ENCODE measurements at regions not wholly inside any gene's neighbourhood (a gene's known extent, or its start where the extent isn't known, plus 50 kb on each side); places are given as distances from the start of the nearest gene placed in this dataset.

DNA sequence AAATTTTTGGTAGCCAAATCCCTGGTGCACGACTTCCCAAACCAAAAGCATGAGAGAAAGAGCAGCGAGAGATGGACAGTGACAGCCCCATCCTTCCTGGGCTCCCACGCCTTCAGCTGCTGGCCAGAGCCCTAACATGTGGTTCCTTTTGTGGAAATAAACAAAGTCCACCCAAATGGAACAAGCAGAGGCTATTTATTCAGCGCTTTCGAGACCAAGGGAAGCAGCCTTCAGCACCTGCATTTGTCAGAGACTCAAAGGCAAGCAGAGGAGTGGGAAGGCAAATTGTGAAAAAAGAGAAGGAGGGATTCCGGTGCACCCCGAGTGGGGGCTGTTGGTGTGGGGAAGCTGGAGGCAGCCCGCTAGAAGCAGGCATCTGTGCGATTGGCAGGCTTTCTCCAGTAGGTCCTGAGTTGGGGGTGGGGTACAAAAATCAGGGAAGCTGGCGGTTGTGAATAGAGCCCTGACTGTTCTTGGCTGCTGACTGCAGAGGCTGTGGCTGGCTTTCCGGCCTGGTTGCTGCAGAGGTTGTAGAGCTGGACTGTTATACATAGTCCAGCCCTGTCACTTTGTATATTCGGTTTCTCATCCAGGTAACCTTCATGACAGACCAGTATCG lies 427.2 kb downstream of the OCA2 start:
- no peak for DNase-seq (ENCODE audit: low spot score)

DNA sequence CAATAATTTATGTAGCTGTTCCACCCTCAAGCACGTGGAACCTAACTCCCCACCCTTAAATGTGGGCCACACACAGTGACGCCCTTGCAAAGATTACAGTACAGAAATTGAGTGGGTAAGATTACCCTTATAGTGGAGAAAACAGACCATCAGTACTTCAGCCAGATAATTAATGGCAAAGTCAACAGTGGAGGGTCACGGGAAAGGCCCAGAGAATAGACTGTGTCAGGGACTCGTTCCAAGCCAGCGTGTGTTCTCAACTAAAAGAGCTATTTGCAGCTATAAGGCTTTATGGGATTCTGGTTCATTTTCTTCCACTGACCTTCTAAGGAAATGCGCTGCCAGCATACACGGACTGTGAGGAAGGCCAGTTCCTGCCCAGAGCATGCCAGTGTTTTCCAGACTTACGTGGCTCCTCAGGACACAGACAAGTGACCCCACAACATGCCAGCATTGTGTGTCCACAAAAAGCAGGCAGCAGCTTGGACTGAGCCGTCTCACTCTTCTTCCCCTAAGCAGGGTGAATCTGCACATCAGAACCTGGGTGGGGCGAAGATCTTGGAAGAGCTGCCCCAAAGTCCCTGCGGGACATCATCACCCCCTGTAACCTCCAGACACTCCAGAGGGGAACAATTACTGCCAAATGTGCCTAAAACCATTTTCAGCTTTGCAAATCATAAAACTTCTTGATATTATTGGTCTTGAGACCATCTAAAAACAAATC lies 428.5 kb downstream of the OCA2 start:
- DNase-seq (ENCODE audit: low spot score) = no peak

GRCh38 chr15:27669641-27670040 lies 429.5 kb downstream of the OCA2 start:
- no peak for DNase-seq (ENCODE audit: low spot score)

GRCh38 chr15:27668471-27669220 lies 430.5 kb downstream of the OCA2 start:
- DNase-seq (ENCODE audit: low spot score) = no peak

- no peak for DNase-seq (ENCODE audit: low spot score)
Observed at GRCh38 chr15:27665002-27665401, 434.1 kb downstream of the OCA2 start.

GRCh38 chr15:27662892-27663291 lies 436.2 kb downstream of the OCA2 start:
- DNase-seq (ENCODE audit: low spot score) = no peak

- DNase-seq (ENCODE audit: low spot score) = no peak
Observed at GRCh38 chr15:27660676-27661075, 438.4 kb downstream of the OCA2 start.

DNA sequence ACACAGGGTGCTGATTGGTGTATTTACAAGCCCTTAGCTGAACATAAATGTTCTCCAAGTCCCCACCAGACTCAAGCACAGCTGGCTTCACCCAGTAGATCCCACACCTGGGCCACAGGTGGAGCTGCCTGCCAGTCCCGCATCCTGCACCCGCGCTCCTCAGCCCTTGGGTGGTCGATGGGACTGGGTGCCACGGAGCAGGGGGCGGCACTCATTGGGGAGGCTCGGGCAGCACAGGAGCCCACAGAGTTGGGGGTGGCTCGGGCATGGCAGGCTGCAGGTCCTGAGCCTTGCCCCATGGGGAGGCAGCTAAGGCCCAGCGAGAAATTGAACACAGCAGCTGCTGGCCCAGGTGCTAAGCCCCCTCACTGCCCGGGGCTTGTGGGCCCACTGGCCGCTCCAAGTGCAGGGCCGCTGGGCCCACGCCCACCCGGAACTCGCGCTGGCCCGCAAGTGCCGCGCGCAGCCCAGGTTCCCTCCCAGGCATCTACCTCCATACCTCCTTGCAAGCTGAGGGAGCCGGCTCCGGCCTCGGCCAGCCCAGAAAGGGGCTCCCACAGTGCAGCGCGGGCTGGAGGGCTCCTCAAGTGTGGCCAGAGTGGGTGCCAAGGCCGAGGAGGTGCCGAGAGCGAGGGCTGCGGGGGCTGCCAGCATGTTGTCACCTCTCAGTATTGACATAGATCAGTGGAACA lies 442.7 kb downstream of the OCA2 start:
- no peak for DNase-seq (ENCODE audit: low spot score)

- no peak for DNase-seq (ENCODE audit: low spot score)
Observed at GRCh38 chr15:27655056-27655455, 444.1 kb downstream of the OCA2 start.

DNA sequence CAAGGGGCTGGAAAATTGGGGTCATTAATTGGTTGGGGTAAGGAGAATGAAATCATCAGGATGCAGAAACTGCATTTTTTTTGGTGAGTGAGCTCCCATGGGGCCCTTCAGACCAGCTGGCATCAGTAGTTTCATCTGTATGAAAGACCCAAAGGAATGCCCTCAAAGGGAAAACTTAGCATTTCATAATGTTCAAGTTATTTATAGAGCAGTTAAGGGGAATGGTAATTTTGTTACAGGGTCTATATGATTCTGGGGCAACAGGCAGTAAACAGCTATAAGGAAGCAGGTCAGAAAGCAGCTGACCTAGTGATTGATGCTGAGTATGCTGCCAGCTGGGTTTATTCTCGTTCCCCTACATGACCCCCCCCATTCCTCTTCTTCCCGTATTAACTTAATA lies 448.9 kb downstream of the OCA2 start:
- DNase-seq (ENCODE audit: low spot score) = no peak

DNA sequence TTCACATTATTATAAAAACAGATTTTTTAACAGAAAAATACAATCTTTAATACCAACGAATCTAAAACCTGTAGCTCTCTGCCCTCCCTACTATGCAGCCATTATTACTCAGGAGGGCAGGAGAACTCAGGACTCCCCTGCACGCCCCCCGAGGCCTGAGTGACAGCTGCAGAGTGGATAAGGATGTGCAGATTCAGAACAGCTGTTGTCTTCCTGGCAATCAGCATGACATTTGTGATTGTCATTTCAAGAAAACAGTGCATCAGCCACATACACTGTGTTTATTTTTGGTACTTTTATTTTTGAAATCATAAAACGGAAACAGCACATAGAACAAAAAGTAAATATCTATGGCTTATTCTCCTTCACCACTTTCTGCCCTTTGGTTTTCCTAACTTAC lies 450.8 kb downstream of the OCA2 start:
- DNase-seq (ENCODE audit: low spot score) = no peak

GRCh38 chr15:27646531-27646930 lies 452.6 kb downstream of the OCA2 start:
- DNase-seq (ENCODE audit: low spot score) = no peak

DNA sequence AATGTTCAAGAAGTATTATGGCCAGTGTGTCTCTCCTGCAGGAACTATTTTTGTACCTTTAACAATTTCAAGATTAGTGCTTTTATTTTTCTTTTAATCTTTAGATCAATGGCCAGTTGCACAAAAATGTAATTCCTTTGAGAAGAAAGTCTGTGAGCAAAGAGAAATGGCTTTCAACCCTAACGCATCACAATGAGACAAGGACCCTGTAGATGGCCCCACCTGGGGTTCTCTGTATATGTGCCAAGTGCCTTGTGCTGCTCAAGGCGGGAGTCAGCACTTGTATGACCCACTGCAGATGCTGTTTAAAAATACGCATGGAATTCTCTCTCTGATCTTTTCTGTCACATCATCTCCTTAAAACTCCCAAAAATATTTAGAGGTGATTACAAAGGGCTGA lies 453.4 kb downstream of the OCA2 start:
- DNase-seq (ENCODE audit: low spot score) = no peak

DNA sequence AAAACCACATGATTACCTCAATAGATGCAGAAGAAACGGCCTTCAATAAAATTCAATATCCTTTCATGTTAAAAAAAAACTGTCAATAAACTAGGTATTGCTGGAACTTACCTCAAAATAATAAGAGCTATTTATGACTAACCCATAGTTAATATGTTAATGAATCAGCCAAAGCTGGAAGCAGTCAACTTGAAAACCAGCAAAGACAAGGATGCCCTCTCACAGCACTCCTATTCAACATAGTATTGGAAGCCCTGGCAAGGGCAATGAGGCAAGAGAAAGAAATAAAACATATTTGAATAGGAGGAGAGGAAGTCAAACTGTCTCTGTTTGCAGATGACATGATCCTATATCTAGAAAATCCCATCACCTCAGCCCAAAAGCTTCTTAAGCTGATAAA lies 456.1 kb downstream of the OCA2 start:
- no peak for DNase-seq (ENCODE audit: low spot score)

DNA sequence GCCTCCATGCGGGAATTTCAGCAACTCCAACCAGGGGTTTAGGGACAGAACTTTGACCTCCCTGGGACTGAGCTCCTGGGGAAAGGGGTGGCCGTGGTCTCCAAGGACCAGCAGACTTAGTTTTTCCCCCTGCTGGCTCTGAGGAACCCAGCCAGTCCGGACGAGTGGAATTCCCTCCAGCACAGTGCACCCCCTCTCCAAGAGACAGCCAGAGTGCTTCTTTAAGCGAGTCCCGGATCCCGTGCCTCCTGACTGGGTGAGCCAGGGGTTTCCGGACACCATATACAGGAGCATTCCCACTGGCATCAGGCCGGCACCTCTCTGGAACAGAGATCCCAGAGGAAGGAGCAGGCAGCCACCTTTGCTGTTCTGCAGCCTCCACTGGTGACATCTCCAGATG lies 459.5 kb downstream of the OCA2 start:
- no peak for DNase-seq (ENCODE audit: low spot score)

GRCh38 chr15:27638958-27639357 lies 460.2 kb downstream of the OCA2 start:
- DNase-seq (ENCODE audit: low spot score) = no peak

GRCh38 chr15:27635916-27636315 lies 463.2 kb downstream of the OCA2 start:
- DNase-seq (ENCODE audit: low spot score) = no peak

DNA sequence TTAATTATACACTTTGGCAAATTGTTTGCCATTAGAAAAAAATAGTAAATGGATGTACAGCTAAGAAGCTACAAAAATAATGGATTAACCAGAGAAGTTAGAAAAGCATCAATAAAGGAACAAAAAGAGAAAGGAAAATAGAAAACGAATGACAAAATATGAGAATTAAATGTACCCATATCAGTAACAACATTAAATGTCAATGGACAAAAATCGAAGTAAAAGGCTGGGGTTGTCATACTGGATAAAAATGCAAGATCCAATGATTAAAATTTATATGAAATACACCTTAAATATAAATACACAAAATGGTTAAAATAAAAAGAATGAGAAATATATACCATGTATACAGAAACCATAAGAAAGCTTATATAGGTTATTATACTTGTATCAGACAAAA lies 470.6 kb downstream of the OCA2 start:
- DNase-seq (ENCODE audit: low spot score) = no peak

- DNase-seq (ENCODE audit: low spot score) = no peak
Observed at GRCh38 chr15:27627623-27628022, 471.5 kb downstream of the OCA2 start.

DNA sequence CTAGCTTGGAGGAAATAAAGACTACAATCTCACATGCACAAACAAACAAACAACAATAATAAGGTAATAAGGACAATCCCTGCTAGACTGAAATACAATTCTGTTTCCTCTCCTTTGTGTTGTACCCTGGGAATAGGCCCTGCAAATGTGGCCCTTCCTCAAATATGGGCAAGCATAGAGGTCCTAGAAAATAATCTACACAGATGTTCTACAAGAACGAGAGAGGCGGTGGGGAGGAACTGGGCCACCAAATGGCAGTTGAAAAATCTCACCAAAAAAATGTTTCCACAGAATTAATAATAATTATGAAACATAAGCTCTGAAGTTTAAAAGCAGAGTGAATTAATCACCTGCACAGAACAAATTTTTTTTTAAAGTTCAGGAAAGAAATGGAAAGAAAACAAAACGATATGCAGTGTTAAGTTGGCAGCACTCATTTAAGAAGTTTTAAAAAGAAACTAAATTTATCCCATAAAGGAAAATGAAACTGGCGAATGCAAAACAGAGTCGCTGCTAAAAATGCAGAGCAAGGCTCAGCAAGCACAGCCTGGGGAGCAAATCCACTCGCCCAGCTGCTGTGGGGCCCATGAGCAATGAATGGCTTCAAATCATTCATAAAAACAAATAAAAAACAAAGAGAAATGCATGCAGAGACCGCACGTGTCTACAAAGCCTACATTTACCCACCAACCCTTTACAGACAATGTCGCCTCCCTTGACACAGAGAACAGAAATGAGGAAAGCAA lies 475.4 kb downstream of the OCA2 start:
- no peak for DNase-seq (ENCODE audit: low spot score)

DNA sequence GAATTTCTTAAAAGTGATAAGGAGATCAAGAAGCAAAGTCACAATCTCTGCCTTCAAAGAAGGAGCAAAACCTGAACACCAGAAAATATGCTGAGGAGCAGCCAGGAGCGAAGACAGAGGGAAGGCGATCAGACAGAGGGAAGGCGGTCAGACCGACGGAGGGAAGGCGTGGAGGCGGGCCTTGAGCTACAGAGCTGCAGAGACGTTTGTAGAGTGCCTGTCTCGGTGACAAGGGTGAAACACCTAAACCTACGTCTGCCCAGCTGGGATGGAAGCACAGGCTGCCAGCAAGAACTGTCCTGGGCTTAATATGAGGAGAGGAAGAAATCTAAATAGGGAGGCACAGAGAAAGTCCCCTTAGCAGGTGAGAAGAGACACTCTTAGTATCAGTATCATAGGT lies 476.0 kb downstream of the OCA2 start:
- DNase-seq (ENCODE audit: low spot score) = no peak

GRCh38 chr15:27622371-27622770 lies 476.7 kb downstream of the OCA2 start:
- DNase-seq (ENCODE audit: low spot score) = no peak
